Tibial nerve (tissue), 4 donors: ENCODE measurements at regions not wholly inside any gene's neighbourhood (a gene's known extent, or its start where the extent isn't known, plus 50 kb on each side); places are given as distances from the start of the nearest gene placed in this dataset.

ENCODE experiments used
- DNase-seq, 2 donors: peaks; one replicate each; pipeline ENCODE4 v3.0.0-alpha.2; 2019; ENCODE audit warnings: low spot score in 2 of 2
- H3K27ac ChIP-seq, 4 donors: fragments of 200-600 bp; sonication (generic) in 3 of 4; one replicate each; pipeline ENCODE4 v1.5.1; 2017 to 2019; ENCODE audit warnings: mild to moderate bottlenecking in 1 of 4
- H3K27me3 ChIP-seq, 2 donors: fragments of 200-600 bp; sonication (generic) in 1 of 2; one replicate each; pipeline versions ENCODE4 v1.5.1 to v1.6.0; 2017 to 2019
- H3K36me3 ChIP-seq, 3 donors: fragments of 200-600 bp; sonication (generic); one replicate each; pipeline ENCODE4 v1.5.1; 2018 to 2019
- H3K4me1 ChIP-seq, 4 donors: fragments of 200-600 bp; sonication (generic) in 3 of 4; one replicate each; pipeline ENCODE4 v1.5.1; 2017 to 2019
- H3K4me3 ChIP-seq, 4 donors: fragments of 200-600 bp; sonication (generic) in 3 of 4; one replicate each; pipeline ENCODE4 v1.5.1; 2017 to 2019; ENCODE audit warnings: mild to moderate bottlenecking in 1 of 4, moderate library complexity in 1 of 4
- H3K9me3 ChIP-seq, 4 donors: fragments of 200-600 bp; sonication (generic) in 3 of 4; one replicate each; pipeline ENCODE4 v1.5.1; 2017 to 2019
- EP300 ChIP-seq, 2 donors: sonication (generic); formaldehyde crosslinking; IDR thresholded peaks; one replicate each; pipeline ENCODE4 v1.6.1; 2017; ENCODE audit warnings: antibody characterized with exemption in 2 of 2, mild to moderate bottlenecking in 1 of 2
- POLR2A ChIP-seq, 2 donors: fragments of 450-650 bp; IDR thresholded peaks; one replicate each; pipeline ENCODE4 v1.6.1; 2017; ENCODE audit warnings: antibody characterized with exemption in 2 of 2, mild to moderate bottlenecking in 2 of 2, moderate library complexity in 2 of 2
- WGBS, 2 donors: methylation state at CpG; one replicate each; pipeline ENCODE4 v1.1.5; 2018; 5-methylcytosine and 5-hydroxymethylcytosine counted together
- TF ChIP-seq, protein P1 (sequence below), 5 experiments: fragments of 200-600 bp in 3 of 5; fragments of 450-650 bp in 2 of 5; sonication (generic) in 3 of 5; IDR thresholded peaks; one replicate each; pipeline ENCODE4 v1.5.1; 2016 to 2019; ENCODE audit warnings: antibody characterized with exemption in 5 of 5, mild to moderate bottlenecking in 3 of 5, moderate library complexity in 2 of 5

DNA sequence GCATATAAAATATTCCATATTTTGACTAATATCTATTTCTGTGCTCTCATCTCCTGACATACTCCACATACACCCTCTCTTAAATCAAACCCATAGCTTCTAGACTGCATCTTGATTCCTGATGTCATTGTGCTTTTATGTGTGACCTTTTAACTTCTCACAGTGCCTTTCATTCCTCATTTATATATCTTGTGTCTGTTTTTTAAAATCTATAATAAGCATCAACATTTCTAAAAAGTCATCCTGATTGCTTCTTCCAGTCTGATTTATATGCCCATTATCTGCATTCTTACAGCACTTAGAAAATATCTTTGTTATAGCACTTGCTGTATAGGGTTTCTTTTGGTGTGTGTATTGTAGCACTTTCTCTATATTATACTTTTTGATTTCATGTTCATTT is 190.1 kb upstream of the ITM2A start:
- Histone ChIP-seq H3K4me1 (no peaks in the 10 kb centered on the region), H3K36me3 (no peaks in the 10 kb centered on the region), H3K27me3 (no peaks in the 10 kb centered on the region), H3K27ac (no peak overlapping the region), H3K4me3 (no peak overlapping the region), H3K9me3 (no peaks in the 10 kb centered on the region)
- DNase-seq, result no peak
- TF ChIP-seq POLR2A (IDR thresholded peaks at IDR 0.05) (no peak), EP300 (IDR thresholded peaks at IDR 0.05) (no peak)
- TF ChIP-seq, protein P1, sequence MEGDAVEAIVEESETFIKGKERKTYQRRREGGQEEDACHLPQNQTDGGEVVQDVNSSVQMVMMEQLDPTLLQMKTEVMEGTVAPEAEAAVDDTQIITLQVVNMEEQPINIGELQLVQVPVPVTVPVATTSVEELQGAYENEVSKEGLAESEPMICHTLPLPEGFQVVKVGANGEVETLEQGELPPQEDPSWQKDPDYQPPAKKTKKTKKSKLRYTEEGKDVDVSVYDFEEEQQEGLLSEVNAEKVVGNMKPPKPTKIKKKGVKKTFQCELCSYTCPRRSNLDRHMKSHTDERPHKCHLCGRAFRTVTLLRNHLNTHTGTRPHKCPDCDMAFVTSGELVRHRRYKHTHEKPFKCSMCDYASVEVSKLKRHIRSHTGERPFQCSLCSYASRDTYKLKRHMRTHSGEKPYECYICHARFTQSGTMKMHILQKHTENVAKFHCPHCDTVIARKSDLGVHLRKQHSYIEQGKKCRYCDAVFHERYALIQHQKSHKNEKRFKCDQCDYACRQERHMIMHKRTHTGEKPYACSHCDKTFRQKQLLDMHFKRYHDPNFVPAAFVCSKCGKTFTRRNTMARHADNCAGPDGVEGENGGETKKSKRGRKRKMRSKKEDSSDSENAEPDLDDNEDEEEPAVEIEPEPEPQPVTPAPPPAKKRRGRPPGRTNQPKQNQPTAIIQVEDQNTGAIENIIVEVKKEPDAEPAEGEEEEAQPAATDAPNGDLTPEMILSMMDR (IDR thresholded peaks at IDR 0.05), result no peak

DNA sequence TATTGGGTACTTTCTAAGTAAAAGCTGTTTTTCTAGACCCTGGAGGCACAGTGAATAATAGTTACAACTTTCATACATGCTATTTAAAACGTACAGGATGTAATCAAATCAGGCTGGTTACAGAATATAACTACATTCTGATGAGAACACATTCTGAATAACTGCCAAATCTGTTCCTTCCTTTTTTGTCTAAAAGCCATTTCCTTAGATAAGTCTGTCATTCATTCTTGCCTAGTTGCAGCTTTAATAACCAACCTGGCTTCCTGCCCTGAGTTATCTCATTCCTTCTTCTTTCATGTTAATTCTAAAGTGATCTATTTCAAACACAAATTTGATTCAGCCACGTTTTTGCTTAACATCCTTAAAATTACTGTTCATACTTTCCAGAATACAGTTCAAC is 189.7 kb upstream of the ITM2A start:
- Histone ChIP-seq H3K36me3 (no peaks in the 10 kb centered on the region), H3K4me3 (no peak overlapping the region), H3K9me3 (no peaks in the 10 kb centered on the region), H3K27me3 (no peaks in the 10 kb centered on the region), H3K27ac (no peak overlapping the region), H3K4me1 (no peaks in the 10 kb centered on the region)
- 2 to 3% methylated on average over 2 of the region's 2 CpGs for WGBS, 2 donors
- no peak for DNase-seq
- TF ChIP-seq EP300 (IDR thresholded peaks at IDR 0.05) (no peak), POLR2A (IDR thresholded peaks at IDR 0.05) (no peak)
- TF ChIP-seq, protein P1 (IDR thresholded peaks at IDR 0.05), result no peak

DNA sequence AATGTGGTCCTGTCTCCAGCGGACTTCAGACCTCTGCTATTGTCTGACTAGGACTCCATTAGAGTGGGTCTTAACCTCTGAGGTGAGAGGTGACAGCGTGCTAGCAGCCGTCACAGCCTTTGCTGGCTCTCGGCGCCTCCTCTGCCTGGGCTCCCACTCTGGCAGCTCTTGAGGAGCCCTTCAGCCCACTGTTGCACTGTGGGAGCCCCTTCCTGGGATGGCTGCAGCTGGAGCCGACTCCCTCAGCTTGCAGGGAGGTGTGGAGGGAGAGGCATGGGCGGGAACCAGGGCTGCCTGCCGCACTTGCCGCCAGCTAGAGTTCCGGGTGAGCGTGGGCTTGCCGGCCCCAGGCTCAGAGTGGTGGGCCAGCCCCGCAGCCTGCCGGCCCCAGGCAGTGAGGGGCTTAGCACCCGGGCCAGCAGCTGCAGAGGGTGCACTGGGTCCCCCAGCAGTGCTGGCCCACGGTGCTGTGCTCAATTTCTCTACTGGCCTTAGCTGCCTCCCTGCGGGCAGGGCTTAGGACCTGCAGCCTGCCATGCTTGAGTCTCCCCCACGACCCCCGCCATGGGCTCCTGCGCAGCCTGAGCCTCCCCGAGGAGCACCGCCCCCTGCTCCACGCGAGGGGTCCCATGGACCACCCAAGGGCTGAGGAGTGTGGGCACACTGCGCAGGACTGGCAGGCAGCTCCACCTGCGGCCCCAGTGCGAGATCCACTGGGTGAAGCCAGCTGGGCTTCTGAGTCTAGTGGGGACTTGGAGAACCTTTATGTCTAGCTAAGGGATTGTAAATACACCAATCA is 163.4 kb upstream of the ITM2A start:
- Histone ChIP-seq H3K4me3 (no peak overlapping the region), H3K27me3 (no peaks in the 10 kb centered on the region), H3K9me3 (no peaks in the 10 kb centered on the region), H3K27ac (no peak overlapping the region), H3K36me3 (no peaks in the 10 kb centered on the region), H3K4me1 (no peaks in the 10 kb centered on the region)
- WGBS, 2 donors, result 87 to 92% methylated on average over 6 to 19 of the region's 27 CpGs
- DNase-seq, result no peak
- TF ChIP-seq, protein P1 (IDR thresholded peaks at IDR 0.05), result no peak
- TF ChIP-seq POLR2A (IDR thresholded peaks at IDR 0.05) (no peak), EP300 (IDR thresholded peaks at IDR 0.05) (no peak)

DNA sequence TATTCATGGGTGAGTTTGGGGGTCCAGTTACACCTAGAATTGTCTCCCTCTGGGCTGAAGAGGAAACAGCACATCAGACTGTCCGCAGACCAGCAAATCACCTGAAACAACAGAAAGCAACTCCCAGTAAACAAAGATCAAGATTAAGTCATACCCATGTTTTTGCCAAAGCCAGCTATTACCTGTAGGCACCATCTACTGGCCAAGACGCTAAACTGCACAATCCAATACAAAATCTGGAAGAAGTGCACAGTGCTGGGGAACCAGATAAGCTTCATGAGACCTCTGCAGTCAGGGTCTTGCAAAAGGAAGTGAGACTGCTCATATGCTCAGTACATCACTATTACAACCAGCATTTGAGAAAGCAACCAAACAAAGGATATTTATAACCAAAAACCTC is 157.5 kb upstream of the ITM2A start:
- Histone ChIP-seq H3K27me3 (no peaks in the 10 kb centered on the region), H3K4me3 (no peak overlapping the region), H3K9me3 (peaks cover 0 to 5% (median 0%) of the 10 kb centered on the region in 4 donors), H3K27ac (no peak overlapping the region), H3K4me1 (no peaks in the 10 kb centered on the region), H3K36me3 (no peaks in the 10 kb centered on the region)
- DNase-seq, result no peak
- WGBS, 2 donors, result 35 to 50% methylated on average over 2 of the region's 2 CpGs
- TF ChIP-seq POLR2A (IDR thresholded peaks at IDR 0.05) (no peak), EP300 (IDR thresholded peaks at IDR 0.05) (no peak)
- TF ChIP-seq, protein P1 (IDR thresholded peaks at IDR 0.05), result no peak

DNA sequence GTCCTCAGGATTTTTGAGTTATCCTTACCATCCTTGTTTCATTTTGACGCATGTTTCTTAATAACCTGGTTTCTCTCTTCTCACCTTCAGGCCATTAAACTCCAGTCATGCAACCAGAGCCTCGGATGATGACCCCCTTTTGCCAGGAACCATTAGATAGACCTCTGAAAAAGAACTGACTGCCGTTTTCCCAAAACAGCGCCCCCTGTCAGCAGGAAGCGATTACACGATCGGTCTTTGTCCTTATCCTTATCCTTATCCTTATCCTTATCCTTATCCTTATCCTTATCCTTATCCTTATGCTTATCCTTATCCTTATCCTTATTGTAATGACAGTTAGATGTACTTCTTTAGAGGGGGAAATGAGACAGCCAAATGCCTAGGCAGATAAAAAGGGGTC is 148.4 kb upstream of the ITM2A start:
- Histone ChIP-seq H3K36me3 (no peaks in the 10 kb centered on the region), H3K4me3 (no peak overlapping the region), H3K27ac (no peak overlapping the region), H3K9me3 (no peaks in the 10 kb centered on the region), H3K4me1 (no peaks in the 10 kb centered on the region), H3K27me3 (no peaks in the 10 kb centered on the region)
- WGBS, 2 donors, result 72 to 84% methylated on average over 7 of the region's 7 CpGs
- DNase-seq, result no peak
- no peak for TF ChIP-seq EP300 (IDR thresholded peaks at IDR 0.05)
- TF ChIP-seq, protein P1 (IDR thresholded peaks at IDR 0.05), result no peak
- no peak for TF ChIP-seq POLR2A (IDR thresholded peaks at IDR 0.05)
